ENCODE measurements at regions not wholly inside any gene's neighbourhood (a gene's known extent, or its start where the extent isn't known, plus 50 kb on each side); places are given as distances from the start of the nearest gene placed in this dataset.
"Not testable (repeated sequence)": the region's sequence is repeated elsewhere in the genome, so short reads cannot be mapped to it uniquely, and the experiment has no call there.

DNA sequence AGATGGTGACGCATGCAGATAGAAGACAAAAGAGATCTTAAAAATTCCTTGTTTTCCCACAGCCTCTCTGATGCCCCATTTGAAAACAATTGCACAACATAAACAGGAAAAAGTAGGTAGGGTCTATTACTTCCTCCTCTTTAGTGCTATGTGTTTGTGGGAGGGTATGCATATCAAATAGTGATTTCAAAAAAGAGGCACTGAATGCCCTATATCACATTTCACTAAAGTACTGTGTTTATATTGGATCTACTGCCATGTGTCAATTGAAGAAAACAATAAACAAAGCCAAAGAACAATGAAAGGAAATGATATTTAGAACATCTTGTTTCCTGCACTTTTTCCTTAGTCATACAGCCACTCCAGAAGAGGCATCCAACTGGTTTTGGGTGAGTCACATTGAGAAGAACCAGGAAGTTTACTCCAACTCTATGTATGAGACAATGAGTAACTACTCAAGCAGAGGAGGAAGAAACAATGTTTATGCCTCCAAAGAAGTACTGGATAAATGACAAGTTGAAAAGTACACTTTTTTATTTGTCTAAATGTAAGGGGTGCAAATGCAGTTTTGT is 583.6 kb downstream of the FBXO15 start:
- DNase-seq (ENCODE audit: low read depth in 4 of 4, low spot score in 1 of 4), result no peak

GRCh38 chr18:73563345-73563744 is 584.3 kb downstream of the FBXO15 start:
- DNase-seq (ENCODE audit: low read depth in 4 of 4, low spot score in 1 of 4), result no peak

GRCh38 chr18:73556904-73557303 is 590.7 kb downstream of the FBXO15 start:
- no peak for DNase-seq (ENCODE audit: low read depth in 4 of 4, low spot score in 1 of 4)

GRCh38 chr18:73552171-73552570 is 595.5 kb downstream of the FBXO15 start:
- DNase-seq (ENCODE audit: low read depth in 4 of 4, low spot score in 1 of 4), result no peak

DNA sequence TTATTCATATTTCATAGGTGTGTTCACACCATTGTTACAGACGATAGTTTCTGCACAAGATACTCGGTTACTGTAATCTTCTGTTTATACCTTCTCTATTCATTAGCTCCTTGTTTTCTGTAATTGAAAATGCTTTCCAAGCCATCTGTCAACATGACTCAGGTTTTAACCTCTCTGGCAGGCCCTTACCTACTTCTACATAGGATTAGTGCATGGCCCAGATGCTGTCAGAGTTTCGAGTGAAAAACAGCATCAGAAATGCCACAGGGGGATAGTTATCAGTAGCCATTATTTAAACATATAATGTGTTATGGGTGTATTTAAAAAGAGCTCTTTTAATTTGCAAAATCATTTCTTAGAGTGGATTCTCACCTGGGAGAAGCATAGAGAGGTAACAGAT is 596.4 kb downstream of the FBXO15 start:
- DNase-seq (ENCODE audit: low read depth in 4 of 4, low spot score in 1 of 4), result no peak

DNA sequence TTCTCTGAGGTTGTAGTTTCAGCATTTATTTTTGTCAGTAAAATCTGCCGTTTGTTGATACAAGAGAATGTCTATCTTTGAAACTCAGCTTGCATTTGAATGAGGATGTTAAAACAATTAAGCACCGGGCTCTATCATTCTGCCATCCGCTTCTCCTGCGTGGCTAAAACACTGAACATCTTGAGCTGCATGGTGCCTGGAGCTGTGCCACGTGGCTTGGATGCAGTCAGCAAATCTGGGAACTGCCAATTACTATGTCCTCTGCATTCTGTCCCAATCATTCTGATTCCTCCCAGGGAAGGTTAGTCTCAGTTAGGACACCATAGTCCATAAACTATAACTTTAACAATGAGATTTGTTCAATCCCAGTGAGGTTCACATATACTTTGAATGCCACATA is 598.4 kb downstream of the FBXO15 start:
- DNase-seq (ENCODE audit: low read depth in 4 of 4, low spot score in 1 of 4), result no peak

DNA sequence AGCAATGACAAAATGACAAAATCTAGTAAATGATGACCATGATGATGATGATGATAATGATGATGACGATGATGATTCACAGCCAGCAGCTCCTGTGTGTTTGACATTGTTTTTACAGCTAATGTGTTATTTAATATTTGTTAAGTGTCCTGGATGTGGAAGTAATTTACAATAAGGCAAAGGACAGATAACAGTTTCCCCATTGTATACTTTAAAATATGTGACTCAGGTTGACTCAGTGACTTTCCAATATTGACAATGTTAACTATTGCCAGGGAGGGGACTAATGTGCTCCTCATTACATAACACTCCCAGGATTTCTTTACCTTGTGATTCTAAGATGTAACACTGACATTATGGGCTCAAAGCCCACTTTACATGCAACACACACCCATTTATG is 602.2 kb downstream of the FBXO15 start:
- DNase-seq (ENCODE audit: low read depth in 4 of 4, low spot score in 1 of 4), result no peak

DNA sequence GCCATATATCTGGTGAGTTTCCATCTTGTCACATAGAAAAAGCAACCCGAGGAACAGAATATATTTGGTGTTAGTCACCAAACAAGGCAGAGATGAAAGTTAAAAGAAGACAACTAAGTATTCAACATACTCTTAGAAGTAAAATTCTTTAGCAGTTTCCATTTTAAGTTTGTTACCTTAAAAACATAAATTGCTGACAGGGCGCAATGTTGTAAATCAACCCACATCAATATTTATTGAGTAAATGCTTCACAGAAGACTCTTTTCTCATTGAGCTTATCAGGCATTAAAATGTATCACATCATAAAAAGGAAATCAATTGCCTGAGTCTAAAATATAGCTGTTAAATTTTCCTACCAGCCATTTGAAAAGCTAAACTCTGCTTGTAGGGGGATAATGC is 603.0 kb downstream of the FBXO15 start:
- no peak for DNase-seq (ENCODE audit: low read depth in 4 of 4, low spot score in 1 of 4)

DNA sequence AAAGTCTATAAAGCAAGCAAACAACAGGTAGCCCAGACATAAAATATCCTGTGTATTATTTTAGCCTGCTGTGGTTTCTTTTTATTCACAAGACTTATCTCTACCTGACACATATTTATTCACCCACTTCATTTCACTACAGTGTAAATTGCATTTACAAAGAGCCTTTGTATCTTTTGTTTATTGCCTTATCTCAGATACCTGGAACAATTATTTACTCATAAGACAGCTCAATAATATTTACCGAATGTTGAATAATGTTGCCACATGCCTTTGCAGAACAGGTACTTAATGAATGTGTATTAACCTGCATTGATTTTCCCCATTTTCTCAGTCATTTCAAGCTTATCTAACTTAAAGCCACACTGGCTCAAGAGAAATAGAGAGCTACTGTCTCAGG is 603.6 kb downstream of the FBXO15 start:
- no peak for DNase-seq (ENCODE audit: low read depth in 4 of 4, low spot score in 1 of 4)

DNA sequence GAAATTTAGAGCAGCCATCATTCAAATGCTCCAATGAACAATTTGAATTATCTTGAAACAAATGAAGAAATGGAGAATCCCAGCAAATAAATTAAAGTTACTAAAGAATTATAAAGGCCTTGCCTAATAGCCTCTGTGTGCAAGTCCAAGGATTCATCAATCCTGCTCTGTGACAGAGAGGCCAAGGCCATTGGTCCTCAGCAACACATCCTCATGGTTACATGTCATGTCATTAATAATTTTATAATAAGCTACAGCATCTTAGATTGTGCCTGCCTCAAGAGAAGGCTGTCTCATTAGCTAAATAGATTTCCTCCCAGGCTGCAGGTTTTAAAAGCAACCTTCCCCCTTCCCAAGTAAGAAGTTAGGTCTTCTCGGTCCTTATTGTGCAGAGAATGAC is 611.6 kb downstream of the FBXO15 start:
- DNase-seq (ENCODE audit: low read depth in 4 of 4, low spot score in 1 of 4), result no peak

- DNase-seq (ENCODE audit: low read depth in 4 of 4, low spot score in 1 of 4), result no peak
Observed at GRCh38 chr18:73535189-73535588, 612.4 kb downstream of the FBXO15 start.

GRCh38 chr18:73531601-73532000 is 616.0 kb downstream of the FBXO15 start:
- DNase-seq (ENCODE audit: low read depth in 4 of 4, low spot score in 1 of 4), result no peak

- no peak for DNase-seq (ENCODE audit: low read depth in 4 of 4, low spot score in 1 of 4)
Observed at GRCh38 chr18:73528066-73528465, 619.6 kb downstream of the FBXO15 start.

DNA sequence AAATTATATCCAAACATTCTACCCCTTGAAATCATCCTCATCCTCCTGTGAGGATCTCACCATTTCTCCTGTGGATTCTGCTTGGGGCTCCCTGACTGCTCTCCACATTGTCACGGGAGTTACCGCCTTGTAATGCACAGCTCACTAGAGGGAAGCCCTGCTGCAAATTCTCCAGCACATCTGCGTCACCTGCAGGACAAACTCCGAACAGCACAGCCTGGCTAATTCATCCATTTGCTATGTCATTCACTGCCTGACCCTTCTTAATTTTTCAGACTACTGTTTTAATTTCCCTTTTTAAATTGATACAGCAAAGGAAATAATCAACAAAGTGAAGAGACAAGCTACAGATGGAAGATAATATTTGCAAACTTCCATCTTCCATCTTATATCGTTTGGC is 627.4 kb downstream of the FBXO15 start:
- no peak for DNase-seq (ENCODE audit: low read depth in 4 of 4, low spot score in 1 of 4)

- not testable (repeated sequence) for DNase-seq (ENCODE audit: low read depth in 4 of 4, low spot score in 1 of 4)
Observed at GRCh38 chr18:73516056-73516455, 631.6 kb downstream of the FBXO15 start.

- DNase-seq (ENCODE audit: low read depth in 4 of 4, low spot score in 1 of 4), result no peak
Observed at GRCh38 chr18:73514449-73514848, 633.2 kb downstream of the FBXO15 start.

- no peak for DNase-seq (ENCODE audit: low read depth in 4 of 4, low spot score in 1 of 4)
Observed at GRCh38 chr18:73511771-73512503, 635.7 kb downstream of the FBXO15 start.

- no peak for DNase-seq (ENCODE audit: low read depth in 4 of 4, low spot score in 1 of 4)
Observed at GRCh38 chr18:73509460-73509859, 638.2 kb downstream of the FBXO15 start.

DNA sequence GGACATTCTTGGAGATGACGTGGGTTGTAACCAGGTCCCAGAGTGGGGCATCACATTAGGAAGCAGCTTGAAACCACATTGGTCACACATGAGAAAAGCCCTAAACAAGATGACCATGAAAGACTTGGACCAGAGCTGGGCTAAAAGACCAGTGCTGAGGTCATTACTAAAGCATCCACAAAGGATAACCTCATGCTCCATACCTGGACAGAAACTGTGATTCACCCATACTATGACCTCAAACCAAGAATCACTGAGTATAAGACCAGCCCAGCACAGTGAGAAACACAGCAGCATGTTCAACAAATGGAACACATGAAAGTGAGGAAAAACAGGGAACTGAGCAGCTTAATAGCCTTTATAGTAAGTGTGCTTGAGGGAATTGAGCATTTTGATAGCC is 635.5 kb upstream of the NETO1 start:
- no peak for DNase-seq (ENCODE audit: low read depth in 4 of 4, low spot score in 1 of 4)

- DNase-seq (ENCODE audit: low read depth in 4 of 4, low spot score in 1 of 4), result no peak
Observed at GRCh38 chr18:73487966-73488365, 620.2 kb upstream of the NETO1 start.

DNA sequence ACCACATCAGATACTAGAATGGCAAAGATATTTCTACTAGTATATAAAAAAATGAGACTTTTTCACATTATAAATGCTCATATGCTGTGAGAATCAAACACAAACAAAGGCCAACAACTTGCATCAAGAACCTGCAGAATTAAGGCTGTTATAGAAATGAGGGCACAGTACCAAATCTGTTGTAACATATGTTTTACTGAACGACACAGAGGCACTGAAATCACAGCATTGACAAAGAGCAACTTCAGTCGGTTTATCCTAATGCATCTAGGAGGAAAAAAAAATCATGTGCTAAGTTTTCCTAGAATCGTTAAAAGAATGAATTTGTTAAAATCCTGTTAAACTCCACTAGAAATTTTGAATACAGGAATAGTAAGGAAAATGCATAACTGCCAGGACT is 617.4 kb upstream of the NETO1 start:
- DNase-seq (ENCODE audit: low read depth in 4 of 4, low spot score in 1 of 4), result no peak

- no peak for DNase-seq (ENCODE audit: low read depth in 4 of 4, low spot score in 1 of 4)
Observed at GRCh38 chr18:73482901-73483300, 615.1 kb upstream of the NETO1 start.

DNA sequence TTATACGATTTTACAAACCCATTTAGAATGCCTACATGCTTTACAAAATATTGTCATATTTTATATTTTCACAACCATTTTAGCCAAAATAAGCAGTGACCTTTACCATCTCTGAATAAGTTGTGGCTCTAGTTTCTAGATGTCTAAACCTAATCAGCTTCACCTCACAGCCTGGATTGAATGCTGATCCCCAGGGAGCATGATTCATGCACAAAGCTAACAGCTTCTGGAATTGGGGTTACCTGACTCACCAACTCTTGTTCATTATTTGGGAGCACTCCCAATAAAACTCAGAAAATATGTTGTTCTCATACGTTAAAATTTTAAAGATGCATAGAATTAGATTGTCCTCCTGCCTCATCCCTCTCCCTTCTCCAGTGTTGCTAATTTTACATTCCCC is 611.7 kb upstream of the NETO1 start:
- DNase-seq (ENCODE audit: low read depth in 4 of 4, low spot score in 1 of 4), result no peak
